ENCODE measurements at regions not wholly inside any gene's neighbourhood (a gene's known extent, or its start where the extent isn't known, plus 50 kb on each side); places are given as distances from the start of the nearest gene placed in this dataset.
"Not testable (repeated sequence)": the region's sequence is repeated elsewhere in the genome, so short reads cannot be mapped to it uniquely, and the experiment has no call there.

GRCh38 chr20:29447517-29448484 lies 1809.7 kb upstream of the DEFB115 start:
- H2AFZ ChIP-seq (ENCODE audit: low read length); H2BK5ac ChIP-seq (ENCODE audit: insufficient read length, low read length); H4K20me1 ChIP-seq (ENCODE audit: control insufficient read depth, insufficient read depth, insufficient read length); H3K27ac Mint-ChIP-seq; H3K4me1 ChIP-seq (ENCODE audit: insufficient read depth, low read length); H3K14ac ChIP-seq (ENCODE audit: insufficient read depth, low read length); H2BK20ac ChIP-seq (ENCODE audit: low read depth, low read length, poor library complexity, severe bottlenecking); H3K27ac ChIP-seq (ENCODE audit: insufficient read length, low read depth, low read length); H3T11ph ChIP-seq (ENCODE audit: low read length); H4K5ac ChIP-seq (ENCODE audit: insufficient read length, low read depth, low read length); H2BK12ac ChIP-seq (ENCODE audit: insufficient read length, low read depth, low read length); H3K36me3 Mint-ChIP-seq (ENCODE audit: insufficient read depth in 1 of 3, low read depth in 3 of 3); H2AK5ac ChIP-seq (ENCODE audit: insufficient read length, low read length); H4K8ac ChIP-seq (replicated peaks; ENCODE audit: insufficient read length, low read depth, low read length); H2BK15ac ChIP-seq (ENCODE audit: low read depth, low read length); H3K4ac ChIP-seq (ENCODE audit: low read depth, low read length); H4K91ac ChIP-seq (ENCODE audit: insufficient read length, low read depth, low read length); H3K4me2 ChIP-seq (ENCODE audit: insufficient read depth, insufficient read length, low read length); H3K79me1 ChIP-seq (ENCODE audit: insufficient read depth, low read depth, low read length, poor library complexity, severe bottlenecking); H3K27me3 Mint-ChIP-seq (ENCODE audit: low read depth); H3K56ac ChIP-seq (ENCODE audit: insufficient read length, low read depth, low read length); H2BK120ac ChIP-seq (ENCODE audit: low read depth, low read length, poor library complexity, severe bottlenecking); DNase-seq; H3K79me2 ChIP-seq (ENCODE audit: insufficient read depth, low read length); H3K23ac ChIP-seq (ENCODE audit: insufficient read length, low read depth, low read length); H3K4me3 Mint-ChIP-seq; H3K23me2 ChIP-seq (ENCODE audit: insufficient read length, low read depth, low read length, poor library complexity, severe bottlenecking); H3K4me1 Mint-ChIP-seq; H3K18ac ChIP-seq (ENCODE audit: insufficient read length, low read depth, low read length); H3K9ac ChIP-seq (ENCODE audit: extremely low read depth, insufficient read length, low read length); H3K9me3 ChIP-seq (ENCODE audit: control insufficient read depth, low read depth, low read length); H3K27me3 ChIP-seq (ENCODE audit: insufficient read depth, low read length): not testable (repeated sequence)
- WGBS (ENCODE audit: extremely low coverage, insufficient read length, low lambda C conversion rate): no CpG with 5 or more reads among the region's 52 CpGs
- H3K9me3 Mint-ChIP-seq: peaks cover 50 to 61% of the 10 kb centered on the region in 2 experiments

Measured in H9 (cell line).